ENCODE measurements at regions not wholly inside any gene's neighbourhood (a gene's known extent, or its start where the extent isn't known, plus 50 kb on each side); places are given as distances from the start of the nearest gene placed in this dataset.

GRCh38 chr3:63096248-63097058 lies 181.7 kb upstream of the SYNPR start:
- ATAC-seq, result no peak
- Histone ChIP-seq H3K36me3 (no peaks in the 10 kb centered on the region), H3K9me3 (no peaks in the 10 kb centered on the region), H3K4me1 (no peaks in the 10 kb centered on the region), H3K27ac (no peak overlapping the region), H3K4me3 (no peak overlapping the region), H3K27me3 (no peaks in the 10 kb centered on the region)
- TF ChIP-seq CTCF (IDR thresholded peaks at IDR 0.05), result no peak
- intact Hi-C loops (cut with DNase I), result no loop called here
- peak; percentile 48 for DNase-seq

GRCh38 chr3:63097396-63097795 lies 180.7 kb upstream of the SYNPR start:
- H3K4me3 ChIP-seq, result no peak overlapping the region

GRCh38 chr3:63116922-63117321 lies 161.2 kb upstream of the SYNPR start:
- Histone ChIP-seq H3K4me3 (no peak overlapping the region), H3K4me1 (no peaks in the 10 kb centered on the region), H3K36me3 (no peaks in the 10 kb centered on the region), H3K9me3 (no peaks in the 10 kb centered on the region), H3K27me3 (no peaks in the 10 kb centered on the region), H3K27ac (no peak overlapping the region)
- intact Hi-C loops (cut with DNase I), result no loop called here
- DNase-seq (no peak), ATAC-seq (no peak)
- no peak for TF ChIP-seq CTCF (IDR thresholded peaks at IDR 0.05)

More at GRCh38 chr3:63097396-63097795, 180.7 kb upstream of the SYNPR start:
- H3K4me1 ChIP-seq, result no peaks in the 10 kb centered on the region
- H3K27me3 ChIP-seq, result no peaks in the 10 kb centered on the region
- H3K36me3 ChIP-seq, result no peaks in the 10 kb centered on the region
- no peak overlapping the region for H3K27ac ChIP-seq
- H3K9me3 ChIP-seq, result no peaks in the 10 kb centered on the region
- ATAC-seq (no peak), DNase-seq (no peak)
- intact Hi-C loops (cut with DNase I), result no loop called here
- TF ChIP-seq CTCF (IDR thresholded peaks at IDR 0.05), result no peak

GRCh38 chr3:63124090-63124489 lies 154.0 kb upstream of the SYNPR start:
- Histone ChIP-seq H3K9me3 (no peaks in the 10 kb centered on the region), H3K36me3 (no peaks in the 10 kb centered on the region), H3K4me3 (no peak overlapping the region), H3K27ac (no peak overlapping the region), H3K4me1 (no peaks in the 10 kb centered on the region), H3K27me3 (no peaks in the 10 kb centered on the region)
- intact Hi-C loops (cut with DNase I), result no loop called here
- ATAC-seq (no peak), DNase-seq (no peak)
- TF ChIP-seq CTCF (IDR thresholded peaks at IDR 0.05), result no peak

GRCh38 chr3:63126530-63126929 lies 151.6 kb upstream of the SYNPR start:
- H3K4me3 ChIP-seq, result no peak overlapping the region
- ATAC-seq (no peak), DNase-seq (no peak)
- no peaks in the 10 kb centered on the region for H3K36me3 ChIP-seq
- no peaks in the 10 kb centered on the region for H3K9me3 ChIP-seq
- no peaks in the 10 kb centered on the region for H3K4me1 ChIP-seq
- intact Hi-C loops (cut with DNase I), result no loop called here
- no peak overlapping the region for H3K27ac ChIP-seq
- H3K27me3 ChIP-seq, result no peaks in the 10 kb centered on the region
- TF ChIP-seq CTCF (IDR thresholded peaks at IDR 0.05), result no peak
